ENCODE measurements at regions not wholly inside any gene's neighbourhood (a gene's known extent, or its start where the extent isn't known, plus 50 kb on each side); places are given as distances from the start of the nearest gene placed in this dataset.
A peak's percentile ranks its signal among the peaks of the same experiment; 100 is the strongest.

DNA sequence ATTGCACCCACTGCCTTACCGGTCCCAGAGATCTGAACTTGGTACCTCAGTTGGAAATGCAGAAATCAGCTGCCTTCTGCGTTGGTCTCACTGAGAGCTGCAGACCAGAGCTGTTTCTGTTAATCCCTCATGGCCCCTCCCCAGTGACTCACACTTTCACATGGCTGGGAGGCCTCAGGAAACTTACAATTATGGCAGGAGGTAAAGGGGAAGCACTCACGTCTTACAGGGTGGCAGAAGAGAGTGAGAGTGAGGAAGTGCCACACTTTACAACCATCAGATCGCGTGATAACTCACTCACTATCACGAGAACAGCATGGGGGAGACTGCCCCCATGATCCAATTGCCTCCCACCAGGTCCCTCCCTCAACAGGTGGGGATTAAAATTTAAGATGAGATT, 648.5 kb downstream of the MTRR start:
- H3K27me3 ChIP-seq (ENCODE audit: control insufficient read depth, insufficient read depth, low read length) = no peaks in the 10 kb centered on the region
- no peak overlapping the region for H3K4me3 ChIP-seq (ENCODE audit: low read length)
- H3K36me3 ChIP-seq (ENCODE audit: control insufficient read depth, insufficient read depth, low read length) = no peaks in the 10 kb centered on the region
- no peak for DNase-seq
- H3K27ac ChIP-seq (ENCODE audit: low read length) = no peak overlapping the region
- peaks cover 4% of the 10 kb centered on the region for H3K4me1 ChIP-seq (ENCODE audit: control insufficient read depth, insufficient read depth, low read length)
- H3K9me3 ChIP-seq (replicated peaks; ENCODE audit: control insufficient read depth, low read depth, low read length) = no peaks in the 10 kb centered on the region
- WGBS (ENCODE audit: insufficient coverage) = 70% methylated on average over 2 of the region's 6 CpGs

DNA sequence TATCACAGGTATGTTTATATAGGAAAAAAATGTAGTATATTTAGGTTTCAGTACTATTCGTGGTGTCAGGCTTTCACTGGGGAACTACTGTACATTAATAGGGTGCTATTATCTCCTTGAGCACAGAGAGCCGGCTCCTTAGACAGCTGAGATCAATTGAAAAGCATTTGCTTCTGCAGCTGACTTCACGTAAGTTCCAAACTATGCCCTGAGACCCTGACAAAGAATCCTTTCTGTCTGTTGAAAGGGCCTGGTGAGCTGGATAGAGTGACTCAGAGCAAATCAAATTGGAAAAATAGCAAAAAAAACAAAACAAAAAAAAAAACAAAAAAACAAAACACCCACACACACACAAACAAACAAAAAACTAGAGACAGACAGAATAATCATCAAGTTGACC, 652.0 kb downstream of the MTRR start:
- H3K4me3 ChIP-seq (ENCODE audit: low read length) = no peak overlapping the region
- H3K4me1 ChIP-seq (ENCODE audit: control insufficient read depth, insufficient read depth, low read length) = peaks cover 10% of the 10 kb centered on the region
- no peaks in the 10 kb centered on the region for H3K9me3 ChIP-seq (replicated peaks; ENCODE audit: control insufficient read depth, low read depth, low read length)
- H3K27me3 ChIP-seq (ENCODE audit: control insufficient read depth, insufficient read depth, low read length) = no peaks in the 10 kb centered on the region
- H3K27ac ChIP-seq (ENCODE audit: low read length) = no peak overlapping the region
- DNase-seq = no peak
- H3K36me3 ChIP-seq (ENCODE audit: control insufficient read depth, insufficient read depth, low read length) = no peaks in the 10 kb centered on the region
- no CpG with 5 or more reads among the region's 3 CpGs for WGBS (ENCODE audit: insufficient coverage)

DNA sequence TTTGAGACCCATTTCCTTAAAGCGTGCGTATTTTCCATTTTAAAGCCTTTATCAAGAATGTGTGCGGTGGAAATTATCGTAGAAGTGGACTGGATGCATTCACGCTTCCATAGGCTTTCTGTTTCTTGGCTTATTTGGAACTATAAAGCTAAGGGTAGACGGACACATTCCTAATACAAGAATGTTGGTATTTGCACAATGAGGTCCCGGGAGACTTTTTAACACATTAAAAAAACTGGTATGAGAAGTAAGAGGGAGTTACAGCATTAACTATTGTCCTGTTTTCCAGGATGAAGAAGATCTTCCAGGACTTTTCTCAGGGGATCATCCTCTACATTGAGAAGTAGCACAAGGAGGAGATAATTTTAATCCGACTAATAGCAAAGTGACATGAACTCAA, 653.0 kb downstream of the MTRR start:
- Histone ChIP-seq H3K4me1 (ENCODE audit: control insufficient read depth, insufficient read depth, low read length) (peaks cover 10% of the 10 kb centered on the region), H3K27me3 (ENCODE audit: control insufficient read depth, insufficient read depth, low read length) (no peaks in the 10 kb centered on the region), H3K27ac (ENCODE audit: low read length) (no peak overlapping the region), H3K4me3 (ENCODE audit: low read length) (no peak overlapping the region), H3K9me3 (replicated peaks; ENCODE audit: control insufficient read depth, low read depth, low read length) (no peaks in the 10 kb centered on the region), H3K36me3 (ENCODE audit: control insufficient read depth, insufficient read depth, low read length) (no peaks in the 10 kb centered on the region)
- peak; percentile 43 for DNase-seq
- WGBS (ENCODE audit: insufficient coverage) = 89% methylated on average over 4 of the region's 8 CpGs

DNA sequence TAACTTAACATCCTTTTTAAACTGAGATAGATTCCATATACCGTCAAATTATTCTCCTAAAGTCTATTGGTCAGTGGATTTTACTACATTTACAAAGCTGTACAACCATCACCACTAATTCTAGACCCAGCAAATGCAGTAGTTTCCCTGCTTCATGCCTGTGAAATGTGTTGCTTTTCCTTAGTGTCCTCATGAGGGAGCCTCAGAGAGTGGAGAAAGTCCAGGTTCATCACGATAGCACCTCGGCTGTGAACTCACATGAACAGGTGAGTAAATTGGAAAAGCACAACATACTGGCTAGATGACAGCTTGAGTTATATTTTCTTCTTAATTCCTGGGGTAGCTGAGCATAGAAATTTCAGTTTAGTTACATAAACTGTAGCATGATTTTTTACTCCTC, 653.7 kb downstream of the MTRR start:
- H3K4me1 ChIP-seq (ENCODE audit: control insufficient read depth, insufficient read depth, low read length) = peaks cover 10% of the 10 kb centered on the region
- DNase-seq = peak; percentile 53
- no peaks in the 10 kb centered on the region for H3K27me3 ChIP-seq (ENCODE audit: control insufficient read depth, insufficient read depth, low read length)
- H3K27ac ChIP-seq (ENCODE audit: low read length) = no peak overlapping the region
- WGBS (ENCODE audit: insufficient coverage) = 40% methylated on average over 2 of the region's 3 CpGs
- no peak overlapping the region for H3K4me3 ChIP-seq (ENCODE audit: low read length)
- H3K36me3 ChIP-seq (ENCODE audit: control insufficient read depth, insufficient read depth, low read length) = no peaks in the 10 kb centered on the region
- H3K9me3 ChIP-seq (replicated peaks; ENCODE audit: control insufficient read depth, low read depth, low read length) = no peaks in the 10 kb centered on the region

DNA sequence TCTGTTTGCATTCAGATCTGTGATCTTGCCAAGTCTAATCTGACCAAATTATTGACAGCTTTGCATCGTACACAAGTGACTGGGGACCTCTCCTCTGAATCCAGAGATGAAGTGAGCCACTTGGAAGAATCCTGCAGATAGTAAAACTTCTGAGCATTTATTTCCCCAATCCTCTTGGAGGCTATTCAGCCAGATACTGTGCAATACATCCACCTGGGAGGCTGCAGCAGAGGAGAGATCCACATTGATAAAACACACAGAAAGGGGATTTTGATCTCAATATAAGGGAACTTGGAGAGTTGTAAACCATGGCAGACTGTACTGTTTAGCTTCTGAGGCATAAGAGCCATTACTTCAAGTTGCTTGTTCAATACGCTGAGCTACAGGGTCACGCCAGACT, 654.6 kb downstream of the MTRR start:
- Histone ChIP-seq H3K4me3 (ENCODE audit: low read length) (no peak overlapping the region), H3K36me3 (ENCODE audit: control insufficient read depth, insufficient read depth, low read length) (no peaks in the 10 kb centered on the region), H3K4me1 (ENCODE audit: control insufficient read depth, insufficient read depth, low read length) (peaks cover 12% of the 10 kb centered on the region), H3K27me3 (ENCODE audit: control insufficient read depth, insufficient read depth, low read length) (no peaks in the 10 kb centered on the region), H3K9me3 (replicated peaks; ENCODE audit: control insufficient read depth, low read depth, low read length) (no peaks in the 10 kb centered on the region), H3K27ac (ENCODE audit: low read length) (peak overlapping the region; percentile 25)
- WGBS (ENCODE audit: insufficient coverage) = 0% methylated on average over 1 of the region's 3 CpGs
- DNase-seq = peak; percentile 89

DNA sequence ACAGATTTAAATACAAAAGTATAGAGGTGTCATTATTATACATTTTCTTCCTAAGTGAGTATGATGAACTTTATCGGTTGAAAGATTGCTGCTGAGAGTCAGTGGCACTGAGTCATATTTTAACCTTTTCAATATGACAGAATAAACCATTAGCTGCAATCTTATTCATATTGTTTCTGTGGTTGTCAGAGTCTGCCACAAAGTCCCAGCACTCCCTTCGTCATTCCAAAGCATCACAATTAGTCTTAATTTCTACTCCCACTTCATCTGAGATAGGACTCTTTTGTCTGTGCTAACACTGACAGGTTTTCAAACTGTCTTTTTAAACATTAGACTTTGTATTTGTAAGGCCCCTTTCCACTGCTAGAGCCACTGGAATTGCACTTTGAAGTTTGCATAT, 656.9 kb downstream of the MTRR start:
- 100% methylated on average over 1 of the region's 2 CpGs for WGBS (ENCODE audit: insufficient coverage)

DNA sequence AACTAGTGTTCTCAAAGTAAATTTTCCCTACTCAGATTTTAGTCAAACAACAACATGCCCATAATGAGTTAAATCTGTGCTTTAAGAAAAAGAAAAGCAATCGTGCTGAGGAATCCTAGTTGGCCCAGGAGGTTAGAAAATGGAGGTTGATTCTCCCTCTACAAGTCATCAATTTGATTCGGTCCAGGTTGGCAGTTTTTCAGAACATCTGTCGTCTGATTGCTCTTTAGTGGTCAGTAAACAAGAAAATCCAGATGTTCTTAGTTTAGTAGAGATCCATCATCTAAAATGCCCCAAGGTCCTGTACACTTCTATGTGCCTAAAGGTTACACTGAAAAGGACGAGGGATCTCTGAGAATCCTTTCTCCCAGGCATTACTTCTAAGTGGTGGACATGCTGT, 659.2 kb downstream of the MTRR start:
- Histone ChIP-seq H3K27ac (ENCODE audit: low read length) (peak overlapping the region; percentile 59), H3K9me3 (replicated peaks; ENCODE audit: control insufficient read depth, low read depth, low read length) (no peaks in the 10 kb centered on the region), H3K36me3 (ENCODE audit: control insufficient read depth, insufficient read depth, low read length) (no peaks in the 10 kb centered on the region), H3K4me1 (ENCODE audit: control insufficient read depth, insufficient read depth, low read length) (peaks cover 9% of the 10 kb centered on the region), H3K4me3 (ENCODE audit: low read length) (peak overlapping the region; percentile 19), H3K27me3 (ENCODE audit: control insufficient read depth, insufficient read depth, low read length) (no peaks in the 10 kb centered on the region)
- WGBS (ENCODE audit: insufficient coverage) = no CpG with 5 or more reads among the region's 4 CpGs
- DNase-seq = peak; percentile 93

More for the DNA sequence above, 656.9 kb downstream of the MTRR start:
- H3K36me3 ChIP-seq (ENCODE audit: control insufficient read depth, insufficient read depth, low read length) = no peaks in the 10 kb centered on the region
- no peaks in the 10 kb centered on the region for H3K27me3 ChIP-seq (ENCODE audit: control insufficient read depth, insufficient read depth, low read length)
- no peaks in the 10 kb centered on the region for H3K9me3 ChIP-seq (replicated peaks; ENCODE audit: control insufficient read depth, low read depth, low read length)
- no peak overlapping the region for H3K27ac ChIP-seq (ENCODE audit: low read length)
- no peak overlapping the region for H3K4me3 ChIP-seq (ENCODE audit: low read length)
- no peak for DNase-seq
- peaks cover 12% of the 10 kb centered on the region for H3K4me1 ChIP-seq (ENCODE audit: control insufficient read depth, insufficient read depth, low read length)

DNA sequence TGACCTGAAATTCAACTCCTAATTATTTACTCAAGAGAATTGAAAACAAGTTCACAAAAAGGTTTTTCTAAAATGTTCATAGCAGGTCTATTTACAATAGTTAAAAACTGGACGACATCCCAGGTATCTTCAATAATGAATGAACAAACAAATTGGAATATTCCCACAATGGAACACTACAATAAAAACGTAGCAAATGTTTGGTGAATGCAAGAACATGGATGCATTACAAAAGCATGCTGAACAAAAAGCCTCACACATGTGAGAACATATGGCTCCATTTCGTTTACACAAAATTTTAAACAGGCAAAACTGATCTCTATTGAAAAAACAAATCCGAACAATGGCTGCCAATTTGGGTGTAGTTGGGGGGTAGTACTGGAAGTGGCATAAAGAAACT, 669.9 kb downstream of the MTRR start:
- Histone ChIP-seq H3K36me3 (ENCODE audit: control insufficient read depth, insufficient read depth, low read length) (no peaks in the 10 kb centered on the region), H3K4me1 (ENCODE audit: control insufficient read depth, insufficient read depth, low read length) (no peaks in the 10 kb centered on the region), H3K4me3 (ENCODE audit: low read length) (no peak overlapping the region), H3K27me3 (ENCODE audit: control insufficient read depth, insufficient read depth, low read length) (no peaks in the 10 kb centered on the region), H3K9me3 (replicated peaks; ENCODE audit: control insufficient read depth, low read depth, low read length) (no peaks in the 10 kb centered on the region), H3K27ac (ENCODE audit: low read length) (no peak overlapping the region)
- peak; percentile 82 for DNase-seq
- no CpG with 5 or more reads among the region's 4 CpGs for WGBS (ENCODE audit: insufficient coverage)

DNA sequence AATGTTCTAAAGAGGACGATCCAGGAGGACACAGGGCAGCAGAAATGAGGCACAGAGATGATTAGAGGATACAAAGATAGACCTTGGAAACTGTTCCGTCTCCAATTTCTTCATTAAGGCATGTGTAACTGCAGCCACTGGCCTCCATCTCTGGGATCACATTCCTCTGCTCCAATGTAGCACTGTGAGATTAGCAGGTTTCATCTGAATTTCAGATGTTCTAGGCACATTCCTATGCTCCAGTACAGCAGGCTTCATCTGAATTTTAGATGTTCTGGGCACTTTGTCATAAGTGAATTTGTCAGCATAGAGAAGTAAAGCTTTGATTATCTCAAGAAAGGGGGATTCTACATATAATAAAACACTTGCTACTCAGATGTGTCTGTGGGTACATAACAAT, 671.4 kb downstream of the MTRR start:
- Histone ChIP-seq H3K27ac (ENCODE audit: low read length) (no peak overlapping the region), H3K36me3 (ENCODE audit: control insufficient read depth, insufficient read depth, low read length) (no peaks in the 10 kb centered on the region), H3K9me3 (replicated peaks; ENCODE audit: control insufficient read depth, low read depth, low read length) (no peaks in the 10 kb centered on the region), H3K27me3 (ENCODE audit: control insufficient read depth, insufficient read depth, low read length) (no peaks in the 10 kb centered on the region), H3K4me3 (ENCODE audit: low read length) (no peak overlapping the region), H3K4me1 (ENCODE audit: control insufficient read depth, insufficient read depth, low read length) (no peaks in the 10 kb centered on the region)
- DNase-seq = no peak
- WGBS (ENCODE audit: insufficient coverage) = 55% methylated on average over 1 of the region's 2 CpGs

DNA sequence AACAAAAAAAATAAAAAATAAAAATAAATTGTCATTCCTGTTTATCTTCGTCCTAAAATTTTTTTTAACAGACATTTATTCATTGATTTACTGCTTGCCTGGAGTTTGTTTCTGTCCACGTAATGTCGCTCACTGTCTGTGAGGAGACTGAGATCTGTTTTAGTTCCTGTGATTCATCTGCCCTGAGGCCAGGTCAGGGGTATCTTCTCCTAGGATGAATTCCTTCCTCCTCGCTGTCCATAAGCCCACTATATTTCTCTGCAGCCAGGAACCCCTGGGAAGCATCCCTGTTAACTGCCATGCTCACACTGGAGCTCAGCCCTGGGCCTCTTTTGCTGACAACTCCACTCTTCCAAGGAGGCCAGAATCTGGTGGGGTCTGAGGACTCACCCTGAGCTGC, 682.0 kb downstream of the MTRR start:
- no peaks in the 10 kb centered on the region for H3K27me3 ChIP-seq (ENCODE audit: control insufficient read depth, insufficient read depth, low read length)
- WGBS (ENCODE audit: insufficient coverage) = no CpG with 5 or more reads among the region's 4 CpGs
- no peaks in the 10 kb centered on the region for H3K4me1 ChIP-seq (ENCODE audit: control insufficient read depth, insufficient read depth, low read length)
- DNase-seq = no peak
- H3K4me3 ChIP-seq (ENCODE audit: low read length) = no peak overlapping the region
- H3K9me3 ChIP-seq (replicated peaks; ENCODE audit: control insufficient read depth, low read depth, low read length) = peaks cover 17% of the 10 kb centered on the region
- no peak overlapping the region for H3K27ac ChIP-seq (ENCODE audit: low read length)
- H3K36me3 ChIP-seq (ENCODE audit: control insufficient read depth, insufficient read depth, low read length) = no peaks in the 10 kb centered on the region

DNA sequence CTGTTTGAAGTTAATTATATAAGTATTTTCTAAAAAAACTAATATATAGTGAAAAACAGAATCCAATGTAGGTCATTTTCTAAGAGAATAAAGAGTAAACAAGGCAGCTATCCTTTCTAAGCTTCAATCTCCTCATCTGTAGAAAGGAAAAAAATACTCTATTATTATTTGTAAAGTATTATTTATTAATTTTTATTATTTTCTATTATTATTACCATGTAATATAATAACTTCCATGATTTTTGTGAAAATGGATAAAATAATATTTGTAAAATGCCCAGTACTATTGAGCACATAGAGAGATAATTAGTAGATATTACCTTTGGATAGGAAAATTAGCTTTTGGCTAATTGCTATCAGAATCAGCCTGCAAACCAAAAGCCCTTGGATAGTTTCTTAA, 684.4 kb downstream of the MTRR start:
- no peak for DNase-seq
- H3K27me3 ChIP-seq (ENCODE audit: control insufficient read depth, insufficient read depth, low read length) = no peaks in the 10 kb centered on the region
- no peak overlapping the region for H3K27ac ChIP-seq (ENCODE audit: low read length)
- no peaks in the 10 kb centered on the region for H3K4me1 ChIP-seq (ENCODE audit: control insufficient read depth, insufficient read depth, low read length)
- no peak overlapping the region for H3K4me3 ChIP-seq (ENCODE audit: low read length)
- H3K9me3 ChIP-seq (replicated peaks; ENCODE audit: control insufficient read depth, low read depth, low read length) = peaks cover 17% of the 10 kb centered on the region
- no peaks in the 10 kb centered on the region for H3K36me3 ChIP-seq (ENCODE audit: control insufficient read depth, insufficient read depth, low read length)

All from muscle of leg (tissue), 3 donors.